HFFc6 (cell line): ENCODE measurements at regions not wholly inside any gene's neighbourhood (a gene's known extent, or its start where the extent isn't known, plus 50 kb on each side); places are given as distances from the start of the nearest gene placed in this dataset.

ENCODE experiments used
- DNase-seq: peaks from one replicate; pipeline ENCODE4 v3.0.0-alpha.2; 2018
- H3K27ac Mint-ChIP-seq: 2 replicates; pipeline ENCODE4 v1.8.0; 2020; ENCODE audit warnings: mild to moderate bottlenecking, mixed read lengths
- H3K27me3 Mint-ChIP-seq: 2 replicates; pipeline ENCODE4 v1.8.0; 2021; ENCODE audit warnings: mild to moderate bottlenecking, moderate library complexity, mixed read lengths; ENCODE audit not compliant: insufficient read depth
- H3K36me3 Mint-ChIP-seq: 2 replicates; pipeline ENCODE4 v1.8.0; 2021; ENCODE audit warnings: low read depth, mixed read lengths
- H3K4me1 Mint-ChIP-seq: 2 replicates; pipeline ENCODE4 v1.8.0; 2020; ENCODE audit warnings: low read depth, mixed read lengths
- H3K4me3 Mint-ChIP-seq: 2 replicates; pipeline ENCODE4 v1.8.0; 2020; ENCODE audit warnings: mild to moderate bottlenecking, moderate library complexity, mixed read lengths
- H3K9me3 Mint-ChIP-seq: 2 replicates; pipeline ENCODE4 v1.8.0; 2020; ENCODE audit warnings: mild to moderate bottlenecking, mixed read lengths
- TF ChIP-seq, protein P1 (sequence below): fragments of 200-600 bp; sonication (generic); IDR thresholded peaks from 2 replicates; pipeline ENCODE4 v1.5.0; 2021; ENCODE audit warnings: antibody characterized with exemption, mild to moderate bottlenecking

DNA sequence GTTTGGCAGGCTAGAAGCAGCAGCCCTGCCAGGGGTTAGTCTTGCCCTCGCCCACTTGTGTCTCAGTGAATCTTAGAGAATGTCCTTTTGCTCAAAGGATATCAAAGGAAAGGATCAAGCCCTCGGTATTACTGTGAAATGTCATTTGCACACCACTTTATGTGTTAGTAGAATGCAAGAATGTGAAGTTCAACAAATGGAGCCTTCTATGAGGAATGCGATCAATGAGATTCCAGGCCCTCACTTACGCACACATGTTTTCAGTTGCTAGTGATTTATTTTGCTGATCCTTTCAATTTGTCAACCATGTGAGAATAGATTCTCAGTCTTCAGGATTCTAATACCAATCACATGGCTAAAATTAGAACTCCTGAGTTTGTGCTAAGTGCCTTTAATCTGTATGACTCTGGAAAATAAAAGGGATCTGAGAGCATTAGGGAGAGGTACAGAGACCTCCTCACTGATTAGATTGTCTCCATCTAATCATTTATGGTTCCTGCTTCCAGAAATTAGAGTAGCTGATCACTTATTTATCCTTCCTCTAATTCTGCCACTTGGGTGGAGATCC is 123.0 kb upstream of the SP4 start:
- TF ChIP-seq, protein P1, sequence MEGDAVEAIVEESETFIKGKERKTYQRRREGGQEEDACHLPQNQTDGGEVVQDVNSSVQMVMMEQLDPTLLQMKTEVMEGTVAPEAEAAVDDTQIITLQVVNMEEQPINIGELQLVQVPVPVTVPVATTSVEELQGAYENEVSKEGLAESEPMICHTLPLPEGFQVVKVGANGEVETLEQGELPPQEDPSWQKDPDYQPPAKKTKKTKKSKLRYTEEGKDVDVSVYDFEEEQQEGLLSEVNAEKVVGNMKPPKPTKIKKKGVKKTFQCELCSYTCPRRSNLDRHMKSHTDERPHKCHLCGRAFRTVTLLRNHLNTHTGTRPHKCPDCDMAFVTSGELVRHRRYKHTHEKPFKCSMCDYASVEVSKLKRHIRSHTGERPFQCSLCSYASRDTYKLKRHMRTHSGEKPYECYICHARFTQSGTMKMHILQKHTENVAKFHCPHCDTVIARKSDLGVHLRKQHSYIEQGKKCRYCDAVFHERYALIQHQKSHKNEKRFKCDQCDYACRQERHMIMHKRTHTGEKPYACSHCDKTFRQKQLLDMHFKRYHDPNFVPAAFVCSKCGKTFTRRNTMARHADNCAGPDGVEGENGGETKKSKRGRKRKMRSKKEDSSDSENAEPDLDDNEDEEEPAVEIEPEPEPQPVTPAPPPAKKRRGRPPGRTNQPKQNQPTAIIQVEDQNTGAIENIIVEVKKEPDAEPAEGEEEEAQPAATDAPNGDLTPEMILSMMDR, result no peak
- Mint-ChIP-seq H3K4me3 (no peak overlapping the region), H3K36me3 (no peaks in the 10 kb centered on the region), H3K27ac (no peak overlapping the region), H3K27me3 (no peaks in the 10 kb centered on the region), H3K4me1 (no peaks in the 10 kb centered on the region), H3K9me3 (peaks cover 13% of the 10 kb centered on the region)
- no peak for DNase-seq

DNA sequence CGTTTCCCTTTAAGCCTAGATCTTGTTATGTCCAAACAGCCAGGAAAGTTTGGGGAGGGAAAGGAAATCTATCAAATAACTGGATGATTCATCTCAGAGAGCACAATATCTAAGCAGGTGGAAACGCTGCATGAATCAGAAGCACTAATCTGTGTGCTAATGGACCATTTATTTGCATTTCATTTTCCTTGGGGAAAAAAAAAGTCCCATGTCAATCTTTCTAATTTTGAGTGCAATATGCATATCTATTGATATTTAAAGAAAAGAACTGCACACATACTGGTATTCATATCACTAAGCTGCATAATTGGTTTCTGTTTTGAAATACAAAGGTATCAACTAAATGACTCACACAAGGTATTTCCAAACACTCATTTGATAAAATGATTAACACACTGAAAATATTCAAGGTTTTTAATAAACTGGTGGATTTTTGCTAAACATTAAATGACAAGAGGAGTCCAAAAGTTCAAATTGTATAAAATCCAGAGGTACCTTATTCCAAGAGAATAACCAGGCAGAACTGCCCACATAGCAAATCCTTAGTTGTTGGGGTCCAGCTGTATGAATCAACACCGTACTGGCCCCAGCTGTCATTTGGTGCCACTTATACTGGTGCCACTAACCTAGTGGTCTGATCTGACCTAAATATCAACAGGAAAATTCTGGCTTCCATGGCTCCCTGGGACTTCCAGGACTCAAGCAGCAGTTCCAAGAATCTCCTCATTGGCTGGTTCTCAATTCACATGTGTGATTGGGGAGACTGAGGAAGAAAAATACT is 122.2 kb upstream of the SP4 start:
- Mint-ChIP-seq H3K27ac (no peak overlapping the region), H3K4me3 (no peak overlapping the region), H3K27me3 (no peaks in the 10 kb centered on the region), H3K9me3 (peaks cover 15% of the 10 kb centered on the region), H3K36me3 (no peaks in the 10 kb centered on the region), H3K4me1 (no peaks in the 10 kb centered on the region)
- no peak for DNase-seq
- TF ChIP-seq, protein P1, result no peak

DNA sequence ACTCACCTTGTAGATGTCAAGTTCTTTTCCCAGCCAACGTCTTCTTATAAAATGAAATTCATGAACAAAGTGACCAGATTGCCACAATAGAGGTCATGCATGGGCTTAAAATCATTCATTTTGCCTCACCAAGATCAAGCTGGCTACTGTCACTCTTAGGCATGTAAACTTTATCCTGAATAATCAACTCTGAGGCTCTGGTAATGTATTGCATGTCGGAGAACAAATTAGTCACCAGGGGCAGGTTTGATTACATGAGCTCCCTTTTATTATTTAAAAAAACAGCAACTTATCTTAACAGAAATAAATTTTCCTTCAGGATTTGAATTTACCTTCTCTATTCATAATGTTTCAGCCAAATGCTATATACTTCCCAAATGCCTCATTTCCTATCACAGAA is 112.9 kb upstream of the SP4 start:
- Mint-ChIP-seq H3K4me1 (no peaks in the 10 kb centered on the region), H3K4me3 (no peak overlapping the region), H3K9me3 (peaks cover 25% of the 10 kb centered on the region), H3K27me3 (no peaks in the 10 kb centered on the region), H3K27ac (no peak overlapping the region), H3K36me3 (no peaks in the 10 kb centered on the region)
- DNase-seq, result no peak
- TF ChIP-seq, protein P1, result no peak

DNA sequence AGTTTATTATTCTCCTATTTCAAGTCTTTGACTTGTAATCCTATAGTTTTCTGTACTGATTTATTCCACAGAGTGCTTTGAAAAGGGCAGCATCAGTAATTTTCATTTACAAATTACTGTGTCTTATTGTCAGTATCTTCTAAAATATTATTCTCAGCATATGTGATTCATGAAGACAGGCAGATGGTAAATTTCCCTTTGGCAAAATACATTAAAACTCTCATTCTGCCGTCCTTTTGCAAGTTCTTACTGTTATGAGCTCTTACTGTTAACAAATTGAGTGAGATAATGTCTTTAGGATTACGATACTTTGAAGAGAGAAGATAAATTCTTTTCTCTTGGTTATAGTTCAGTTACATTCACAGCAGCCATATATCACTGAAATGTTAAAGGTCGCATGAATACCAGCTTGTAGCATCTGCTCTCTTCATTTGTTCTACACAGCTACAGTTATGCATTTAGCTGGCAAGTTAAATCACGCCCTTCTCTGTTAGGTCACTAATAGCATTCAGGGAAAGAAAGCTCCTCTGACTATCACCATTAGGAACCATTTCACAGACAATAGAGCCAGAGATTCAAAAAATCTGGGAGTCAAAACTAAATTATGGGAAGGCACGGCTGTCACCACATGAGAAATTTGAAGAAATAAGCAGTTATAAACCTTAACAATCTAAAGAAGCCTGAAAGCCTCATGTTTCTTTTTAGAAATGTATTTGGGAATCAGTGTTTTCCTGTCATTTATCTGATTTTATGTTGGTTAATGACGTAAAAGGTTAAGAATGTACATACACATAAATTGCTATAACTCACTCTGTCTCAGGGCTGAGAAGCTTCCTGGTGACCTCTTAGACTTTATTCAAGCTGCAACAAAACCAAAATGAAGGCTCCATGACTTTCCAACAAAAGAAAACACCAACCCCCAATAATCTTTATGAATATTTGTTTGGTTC is 109.6 kb upstream of the SP4 start:
- TF ChIP-seq, protein P1, result no peak
- Mint-ChIP-seq H3K27me3 (no peaks in the 10 kb centered on the region), H3K27ac (no peak overlapping the region), H3K36me3 (no peaks in the 10 kb centered on the region), H3K4me1 (no peaks in the 10 kb centered on the region), H3K9me3 (peaks cover 7% of the 10 kb centered on the region; the same call in 1 of the 2 replicates), H3K4me3 (no peak overlapping the region)
- DNase-seq, result no peak

DNA sequence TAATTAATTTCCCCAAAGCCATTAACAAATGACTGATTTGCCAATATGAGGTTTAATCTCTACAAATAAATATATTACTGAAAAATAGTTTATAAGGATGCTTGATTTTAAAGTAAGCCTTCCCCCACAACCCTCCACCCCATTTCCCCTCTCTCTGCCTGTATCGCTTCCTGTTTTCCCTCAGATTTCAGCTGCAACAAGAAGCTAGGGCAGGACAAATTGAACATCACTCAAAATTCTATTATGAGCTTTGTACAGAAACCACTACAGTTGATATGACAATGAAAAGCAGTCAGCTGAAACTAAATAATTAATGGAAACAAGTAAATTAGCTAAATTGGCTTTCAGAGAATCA is 109.0 kb upstream of the SP4 start:
- Mint-ChIP-seq H3K27ac (no peak overlapping the region), H3K4me1 (no peaks in the 10 kb centered on the region)

More for the DNA sequence above, 109.0 kb upstream of the SP4 start:
- Mint-ChIP-seq H3K9me3 (peaks cover 9% of the 10 kb centered on the region; the same call in 1 of the 2 replicates), H3K36me3 (no peaks in the 10 kb centered on the region), H3K27me3 (no peaks in the 10 kb centered on the region), H3K4me3 (no peak overlapping the region)
- DNase-seq, result no peak
- TF ChIP-seq, protein P1, result no peak
